WTC11 (cell line): ENCODE measurements at regions not wholly inside any gene's neighbourhood (a gene's known extent, or its start where the extent isn't known, plus 50 kb on each side); places are given as distances from the start of the nearest gene placed in this dataset.
A peak's percentile ranks its signal among the peaks of the same experiment; 100 is the strongest.

Experiments used
- ATAC-seq: fragments of 200-7000 bp; cut with Tn5 transposase; 2 replicates; pipeline ENCODE4 v1.10.0; 2021; ENCODE audit warnings: mild to moderate bottlenecking, moderate library complexity
- CTCF ChIA-PET: fragments of 300-600 bp; sonication (Branson Sonifier 250); formaldehyde crosslinking; loops from one replicate; lab custom pipeline; 2021; ENCODE audit warnings: antibody characterized with exemption; lab: Charles Lee
- POLR2A ChIA-PET: fragments of 350-600 bp; sonication (Branson Sonifier 250); formaldehyde crosslinking; loops from one replicate; lab custom pipeline; 2021; ENCODE audit warnings: antibody characterized with exemption; lab: Charles Lee
- DNase-seq: peaks from one replicate; pipeline ENCODE4 v3.0.0; 2021; ENCODE audit warnings: low spot score
- H3K27ac Mint-ChIP-seq: 2 replicates; pipeline ENCODE4 v1.8.0; 2021; ENCODE audit warnings: mixed read lengths
- H3K27me3 Mint-ChIP-seq: 2 replicates; pipeline ENCODE4 v1.8.0; 2021; ENCODE audit warnings: low read depth, mild to moderate bottlenecking, moderate library complexity, mixed read lengths
- H3K36me3 Mint-ChIP-seq: 2 replicates; pipeline ENCODE4 v1.8.0; 2021; ENCODE audit warnings: mixed read lengths
- H3K4me1 Mint-ChIP-seq: 2 replicates; pipeline ENCODE4 v1.8.0; 2022; ENCODE audit warnings: mixed read lengths
- H3K4me3 Mint-ChIP-seq: 2 replicates; pipeline ENCODE4 v1.8.0; 2021; ENCODE audit warnings: mild to moderate bottlenecking, moderate library complexity, mixed read lengths
- H3K9me3 Mint-ChIP-seq: 2 replicates; pipeline ENCODE4 v1.8.0; 2021; ENCODE audit warnings: mixed read lengths
- CREB1 ChIP-seq: sonication (generic); formaldehyde crosslinking; IDR thresholded peaks from 2 replicates; pipeline ENCODE4 v1.8.0; 2023; ENCODE audit warnings: mild to moderate bottlenecking, missing genetic modification reagents
- CREM ChIP-seq: sonication (generic); formaldehyde crosslinking; IDR thresholded peaks from 2 replicates; pipeline ENCODE4 v1.8.1; 2022; ENCODE audit warnings: mild to moderate bottlenecking, missing genetic modification reagents, moderate library complexity
- CTCF ChIP-seq: fragments of 200-600 bp; IDR thresholded peaks from 2 replicates; pipeline ENCODE4 v1.8.0; 2022; ENCODE audit warnings: antibody characterized with exemption
- ESRRA ChIP-seq: sonication (generic); formaldehyde crosslinking; IDR thresholded peaks from 2 replicates; pipeline ENCODE4 v1.8.1; 2022; ENCODE audit warnings: mild to moderate bottlenecking, missing genetic modification reagents, borderline replicate concordance
- GRHL2 ChIP-seq: fragments of 250-450 bp; sonication (Bioruptor Pico); IDR thresholded peaks from 2 replicates; pipeline ENCODE4 v1.8.0; 2022; ENCODE audit warnings: mild to moderate bottlenecking, moderate library complexity; ENCODE audit not compliant: insufficient replicate concordance, severe bottlenecking
- JAZF1 ChIP-seq: fragments of 250-450 bp; sonication (Bioruptor Pico); IDR thresholded peaks from 2 replicates; pipeline ENCODE4 v1.9.0; 2021; ENCODE audit warnings: moderate library complexity, mild to moderate bottlenecking, inconsistent platforms
- NFYB ChIP-seq: sonication (generic); formaldehyde crosslinking; conservative IDR thresholded peaks from 2 replicates; pipeline ENCODE4 v1.8.0; 2022; ENCODE audit warnings: low read depth, missing genetic modification reagents
- NR3C1 ChIP-seq: sonication (generic); formaldehyde crosslinking; conservative IDR thresholded peaks from 2 replicates; pipeline ENCODE4 v1.8.1; 2023; ENCODE audit warnings: low read depth, mild to moderate bottlenecking, missing genetic modification reagents
- STAT6 ChIP-seq: sonication (generic); formaldehyde crosslinking; conservative IDR thresholded peaks from 2 replicates; pipeline ENCODE4 v1.8.1; 2023; ENCODE audit warnings: mild to moderate bottlenecking, low read depth, missing genetic modification reagents, moderate library complexity
- TEAD1 ChIP-seq: sonication (generic); formaldehyde crosslinking; IDR thresholded peaks from 2 replicates; pipeline ENCODE4 v1.8.0; 2022; ENCODE audit warnings: mild to moderate bottlenecking, missing genetic modification reagents
- TEAD4 ChIP-seq: sonication (generic); formaldehyde crosslinking; IDR thresholded peaks from 2 replicates; pipeline ENCODE4 v1.8.0; 2022; ENCODE audit warnings: mild to moderate bottlenecking, missing genetic modification reagents
- ZBTB21 ChIP-seq: sonication (generic); formaldehyde crosslinking; IDR thresholded peaks from 2 replicates; pipeline ENCODE4 v1.8.1; 2023; ENCODE audit warnings: mild to moderate bottlenecking, missing genetic modification reagents, borderline replicate concordance
- ZNF232 ChIP-seq: sonication (generic); formaldehyde crosslinking; IDR thresholded peaks from 2 replicates; pipeline ENCODE4 v1.8.0; 2022; ENCODE audit warnings: mild to moderate bottlenecking, missing genetic modification reagents
- ZNF512 ChIP-seq: sonication (generic); formaldehyde crosslinking; IDR thresholded peaks from 2 replicates; pipeline ENCODE4 v1.8.1; 2022; ENCODE audit warnings: missing genetic modification reagents, borderline replicate concordance
- TF ChIP-seq, protein P1 (sequence below): sonication (generic); formaldehyde crosslinking; IDR thresholded peaks from 2 replicates; pipeline ENCODE4 v1.8.0; 2023; ENCODE audit warnings: mild to moderate bottlenecking, missing genetic modification reagents

GRCh38 chr4:26214994-26215393 is 105.8 kb upstream of the RBPJ start:
- Mint-ChIP-seq H3K9me3 (0 out of 2 replicates have a peak, but pooled peaks cover 7% of the 10 kb centered on the region), H3K36me3 (no peaks in the 10 kb centered on the region), H3K27ac (no peak overlapping the region), H3K27me3 (peaks cover 9% of the 10 kb centered on the region), H3K4me1 (peaks cover 15% of the 10 kb centered on the region), H3K4me3 (no peak overlapping the region)
- ATAC-seq, result no peak
- no peak for DNase-seq
- POLR2A ChIA-PET, result no interaction called here
- CTCF ChIA-PET, result no interaction called here
- TF ChIP-seq TEAD1 (CRISPR knock-in tag) (no peak), ESRRA (no peak), NFYB (CRISPR knock-in tag) (no peak), NR3C1 (CRISPR knock-in tag) (no peak), GRHL2 (no peak), ZNF232 (no peak), CREM (CRISPR knock-in tag) (no peak), TEAD4 (CRISPR knock-in tag) (no peak), CTCF (no peak), CREB1 (CRISPR knock-in tag) (no peak), JAZF1 (CRISPR knock-in tag) (no peak)
- TF ChIP-seq, protein P1, sequence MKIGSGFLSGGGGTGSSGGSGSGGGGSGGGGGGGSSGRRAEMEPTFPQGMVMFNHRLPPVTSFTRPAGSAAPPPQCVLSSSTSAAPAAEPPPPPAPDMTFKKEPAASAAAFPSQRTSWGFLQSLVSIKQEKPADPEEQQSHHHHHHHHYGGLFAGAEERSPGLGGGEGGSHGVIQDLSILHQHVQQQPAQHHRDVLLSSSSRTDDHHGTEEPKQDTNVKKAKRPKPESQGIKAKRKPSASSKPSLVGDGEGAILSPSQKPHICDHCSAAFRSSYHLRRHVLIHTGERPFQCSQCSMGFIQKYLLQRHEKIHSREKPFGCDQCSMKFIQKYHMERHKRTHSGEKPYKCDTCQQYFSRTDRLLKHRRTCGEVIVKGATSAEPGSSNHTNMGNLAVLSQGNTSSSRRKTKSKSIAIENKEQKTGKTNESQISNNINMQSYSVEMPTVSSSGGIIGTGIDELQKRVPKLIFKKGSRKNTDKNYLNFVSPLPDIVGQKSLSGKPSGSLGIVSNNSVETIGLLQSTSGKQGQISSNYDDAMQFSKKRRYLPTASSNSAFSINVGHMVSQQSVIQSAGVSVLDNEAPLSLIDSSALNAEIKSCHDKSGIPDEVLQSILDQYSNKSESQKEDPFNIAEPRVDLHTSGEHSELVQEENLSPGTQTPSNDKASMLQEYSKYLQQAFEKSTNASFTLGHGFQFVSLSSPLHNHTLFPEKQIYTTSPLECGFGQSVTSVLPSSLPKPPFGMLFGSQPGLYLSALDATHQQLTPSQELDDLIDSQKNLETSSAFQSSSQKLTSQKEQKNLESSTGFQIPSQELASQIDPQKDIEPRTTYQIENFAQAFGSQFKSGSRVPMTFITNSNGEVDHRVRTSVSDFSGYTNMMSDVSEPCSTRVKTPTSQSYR (CRISPR knock-in tag), result no peak
- TF ChIP-seq, all 79 proteins: peak for 0

GRCh38 chr4:26215725-26216124 is 105.1 kb upstream of the RBPJ start:
- no peak for DNase-seq
- peaks cover 8% of the 10 kb centered on the region for H3K27me3 Mint-ChIP-seq
- H3K4me3 Mint-ChIP-seq, result no peak overlapping the region
- peak; percentile 84; the same call in 1 of the 2 replicates for TF ChIP-seq ZNF512 (CRISPR knock-in tag)
- no peak for TF ChIP-seq ZBTB21
- ChIA-PET POLR2A (no interaction called here), CTCF (no interaction called here)
- H3K27ac Mint-ChIP-seq, result no peak overlapping the region
- H3K4me1 Mint-ChIP-seq, result peaks cover 12% of the 10 kb centered on the region
- H3K9me3 Mint-ChIP-seq, result 0 out of 2 replicates have a peak, but pooled peaks cover 7% of the 10 kb centered on the region
- ATAC-seq, result no peak
- no peaks in the 10 kb centered on the region for H3K36me3 Mint-ChIP-seq

- Mint-ChIP-seq H3K4me3 (no peak overlapping the region), H3K4me1 (peaks cover 12% of the 10 kb centered on the region)
- CTCF ChIA-PET, result interaction anchor here (0.5 to 1.8 kb wide), 2 partner anchors 24 to 1530 kb away, joined by 3 to 6 read pairs; no protein-coding TSS in a partner anchor
- TF ChIP-seq CREM (CRISPR knock-in tag) (no peak), STAT6 (CRISPR knock-in tag) (no peak)
- TF ChIP-seq, all 79 proteins: peak for 0
- POLR2A ChIA-PET, result interaction anchor here (1.1 kb wide), 1 partner anchor 101 kb away, joined by 3 read pairs; no protein-coding TSS in a partner anchor
- ATAC-seq (no peak), DNase-seq (no peak)
- Mint-ChIP-seq H3K27me3 (peaks cover 8% of the 10 kb centered on the region), H3K27ac (no peak overlapping the region), H3K36me3 (no peaks in the 10 kb centered on the region), H3K9me3 (0 out of 2 replicates have a peak, but pooled peaks cover 7% of the 10 kb centered on the region)
Measured at GRCh38 chr4:26217481-26217880, 103.3 kb upstream of the RBPJ start.
